ENCODE measurements at regions not wholly inside any gene's neighbourhood (a gene's known extent, or its start where the extent isn't known, plus 50 kb on each side); places are given as distances from the start of the nearest gene placed in this dataset.

- Histone ChIP-seq H3K4me1 (ENCODE audit: control insufficient read depth, low read length) (no peaks in the 10 kb centered on the region), H3K9me2 (replicated peaks; ENCODE audit: control insufficient read depth, low read length) (no peaks in the 10 kb centered on the region), H3K4me3 (ENCODE audit: low read length) (no peak overlapping the region), H3K27me3 (ENCODE audit: control insufficient read depth, low read length) (no peaks in the 10 kb centered on the region; the same call in 1 of the 2 replicates), H3K4me2 (ENCODE audit: low read length) (no peak overlapping the region), H3K9me3 (ENCODE audit: control insufficient read depth, insufficient read depth, low read length) (peaks cover 4% of the 10 kb centered on the region; the same call in 1 of the 2 replicates), H3F3A (ENCODE audit: control insufficient read depth, insufficient read depth) (no peaks in the 10 kb centered on the region), H3K36me3 (ENCODE audit: control insufficient read depth, low read length) (no peaks in the 10 kb centered on the region), H4K20me1 (ENCODE audit: control insufficient read depth, insufficient read depth, low read depth, low read length) (no peaks in the 10 kb centered on the region), H3K27ac (ENCODE audit: low read depth, low read length) (no peak overlapping the region), H3K79me2 (ENCODE audit: control insufficient read depth, low read length) (no peaks in the 10 kb centered on the region)
- TF ChIP-seq EZH2phosphoT487 (IDR thresholded peaks at IDR 0.05; ENCODE audit: borderline replicate concordance, low read length) (no peak), CTCF (IDR thresholded peaks at IDR 0.05; ENCODE audit: low read depth, low read length, poor library complexity, severe bottlenecking) (peak; percentile 70)
Observed at GRCh38 chr1:29655945-29656850, 419.9 kb downstream of the PTPRU start.

- Histone ChIP-seq H3K4me3 (ENCODE audit: low read length) (no peak overlapping the region), H3K27me3 (ENCODE audit: control insufficient read depth, low read length) (no peaks in the 10 kb centered on the region), H3K9me2 (replicated peaks; ENCODE audit: control insufficient read depth, low read length) (no peaks in the 10 kb centered on the region), H3K9me3 (ENCODE audit: control insufficient read depth, insufficient read depth, low read length) (peaks cover 4% of the 10 kb centered on the region; the same call in 1 of the 2 replicates), H3K4me1 (ENCODE audit: control insufficient read depth, low read length) (no peaks in the 10 kb centered on the region), H3K36me3 (ENCODE audit: control insufficient read depth, low read length) (no peaks in the 10 kb centered on the region), H4K20me1 (ENCODE audit: control insufficient read depth, insufficient read depth, low read depth, low read length) (no peaks in the 10 kb centered on the region), H3F3A (ENCODE audit: control insufficient read depth, insufficient read depth) (no peaks in the 10 kb centered on the region), H3K27ac (ENCODE audit: low read depth, low read length) (no peak overlapping the region), H3K4me2 (ENCODE audit: low read length) (no peak overlapping the region), H3K79me2 (ENCODE audit: control insufficient read depth, low read length) (no peaks in the 10 kb centered on the region)
- TF ChIP-seq CTCF (IDR thresholded peaks at IDR 0.05; ENCODE audit: low read depth, low read length, poor library complexity, severe bottlenecking), result no peak
- TF ChIP-seq EZH2phosphoT487 (IDR thresholded peaks at IDR 0.05; ENCODE audit: borderline replicate concordance, low read length), result no peak
Observed at GRCh38 chr1:29655145-29655544, 418.8 kb downstream of the PTPRU start.

DNA sequence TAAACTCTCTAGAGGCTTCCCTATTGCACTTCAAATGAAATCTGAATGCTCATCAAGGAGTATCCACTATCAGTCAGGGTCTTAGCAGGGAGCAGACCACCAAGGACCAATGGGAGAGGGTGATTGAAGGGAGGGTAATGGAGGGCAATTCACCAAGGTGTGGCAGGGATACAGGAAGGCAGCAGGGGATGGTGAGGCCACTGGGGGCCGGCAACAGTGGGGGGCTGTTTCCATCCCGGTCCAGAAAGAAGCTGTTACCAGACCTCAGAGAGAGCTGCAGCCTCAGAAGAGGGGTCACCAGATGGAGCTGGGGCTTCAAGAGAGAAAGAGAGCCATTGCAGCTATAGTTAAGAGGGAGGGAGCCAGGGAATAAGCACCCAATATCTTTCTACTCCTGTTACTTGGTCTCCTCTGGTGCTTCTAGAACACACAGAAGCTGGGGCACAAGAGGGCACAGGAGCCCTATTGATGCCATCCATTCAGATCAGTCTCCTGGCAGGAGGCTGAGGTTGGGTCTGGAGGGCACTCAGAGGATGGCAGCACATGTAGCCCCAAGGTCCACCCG, 417.6 kb downstream of the PTPRU start:
- Histone ChIP-seq H3K9me3 (ENCODE audit: control insufficient read depth, insufficient read depth, low read length) (no peaks in the 10 kb centered on the region), H3K4me3 (ENCODE audit: low read length) (no peak overlapping the region), H3K4me1 (ENCODE audit: control insufficient read depth, low read length) (no peaks in the 10 kb centered on the region), H4K20me1 (ENCODE audit: control insufficient read depth, insufficient read depth, low read depth, low read length) (no peaks in the 10 kb centered on the region), H3F3A (ENCODE audit: control insufficient read depth, insufficient read depth) (no peaks in the 10 kb centered on the region), H3K27me3 (ENCODE audit: control insufficient read depth, low read length) (no peaks in the 10 kb centered on the region), H3K27ac (ENCODE audit: low read depth, low read length) (no peak overlapping the region), H3K79me2 (ENCODE audit: control insufficient read depth, low read length) (no peaks in the 10 kb centered on the region), H3K36me3 (ENCODE audit: control insufficient read depth, low read length) (no peaks in the 10 kb centered on the region), H3K9me2 (replicated peaks; ENCODE audit: control insufficient read depth, low read length) (no peaks in the 10 kb centered on the region), H3K4me2 (ENCODE audit: low read length) (no peak overlapping the region)
- TF ChIP-seq CTCF (IDR thresholded peaks at IDR 0.05; ENCODE audit: low read depth, low read length, poor library complexity, severe bottlenecking), result no peak
